Astrocyte of the hippocampus (primary cell): ENCODE measurements at regions not wholly inside any gene's neighbourhood (a gene's known extent, or its start where the extent isn't known, plus 50 kb on each side); places are given as distances from the start of the nearest gene placed in this dataset.

ENCODE experiments used
- DNase-seq: peaks from one replicate; pipeline ENCODE4 v3.0.0; 2011; ENCODE audit warnings: low read depth, low spot score

DNA sequence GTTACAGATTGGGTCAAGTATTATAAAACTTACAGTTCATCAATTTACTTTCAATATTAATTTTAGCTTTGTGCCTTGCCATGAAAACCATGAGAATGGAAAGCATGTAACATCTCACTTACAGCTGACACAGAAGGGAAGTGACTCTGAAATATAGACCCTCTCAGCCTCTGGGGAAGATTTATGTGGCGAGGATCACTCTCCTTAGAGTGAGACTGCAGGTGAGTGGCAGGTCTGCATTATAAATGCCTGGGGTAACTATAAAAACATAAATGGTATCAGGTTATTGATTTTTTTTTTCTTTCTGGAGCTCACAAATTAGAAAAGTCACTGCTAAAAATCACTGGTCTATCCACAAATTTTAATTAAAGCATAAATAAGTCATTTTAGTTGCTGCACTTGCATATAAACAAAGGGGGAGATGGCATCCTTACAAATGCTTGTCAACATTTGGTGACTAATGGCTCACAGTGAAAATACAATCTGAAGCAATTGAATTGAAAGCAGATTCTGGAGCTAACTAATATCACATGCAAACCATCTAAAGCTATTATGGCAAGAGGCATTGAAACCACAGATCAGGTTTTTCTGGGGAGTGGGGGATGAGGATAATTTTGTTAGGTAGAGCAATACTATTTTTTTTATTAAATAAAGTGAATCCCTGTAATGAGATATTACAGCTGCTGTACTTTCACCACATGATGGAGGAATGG is 200.9 kb downstream of the TM2D1 start:
- no peak for DNase-seq

DNA sequence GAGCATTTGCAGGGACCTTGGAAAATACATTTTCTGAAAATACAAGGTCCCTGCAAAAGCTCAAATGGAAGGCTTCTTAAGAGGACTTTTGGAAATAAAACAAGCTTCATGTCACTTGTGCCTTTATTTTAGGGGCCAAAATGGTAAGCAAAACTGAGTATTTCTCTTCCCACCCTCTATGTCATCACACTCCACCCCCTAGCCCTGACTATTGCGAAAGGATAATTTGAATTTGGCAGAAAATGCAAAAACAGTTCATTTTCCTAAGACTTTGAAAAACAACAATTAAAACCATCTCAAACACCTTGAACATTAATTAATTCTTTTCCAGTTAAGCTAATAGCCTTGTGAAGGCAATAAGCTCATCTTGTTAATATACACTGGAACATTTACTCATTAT is 201.7 kb downstream of the TM2D1 start:
- DNase-seq: no peak

DNA sequence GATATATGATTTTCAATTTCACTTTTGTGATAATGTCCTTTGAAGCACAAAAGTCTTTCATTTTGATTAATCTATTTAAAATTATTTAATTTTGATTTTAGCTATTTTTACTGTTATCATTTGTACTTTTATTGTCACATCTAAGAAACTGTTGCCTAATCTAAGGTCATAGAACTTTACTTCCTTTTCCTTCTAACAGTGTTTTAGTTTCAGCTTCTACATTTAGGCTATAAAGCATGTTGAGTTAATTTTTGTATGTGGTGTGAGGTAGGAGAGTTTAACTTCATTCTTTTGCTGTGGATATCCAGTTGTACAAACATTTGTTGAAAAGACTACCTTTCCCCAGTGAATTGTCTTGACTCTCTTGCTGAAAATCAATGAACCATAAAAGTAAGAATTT is 204.5 kb downstream of the TM2D1 start:
- DNase-seq: no peak

DNA sequence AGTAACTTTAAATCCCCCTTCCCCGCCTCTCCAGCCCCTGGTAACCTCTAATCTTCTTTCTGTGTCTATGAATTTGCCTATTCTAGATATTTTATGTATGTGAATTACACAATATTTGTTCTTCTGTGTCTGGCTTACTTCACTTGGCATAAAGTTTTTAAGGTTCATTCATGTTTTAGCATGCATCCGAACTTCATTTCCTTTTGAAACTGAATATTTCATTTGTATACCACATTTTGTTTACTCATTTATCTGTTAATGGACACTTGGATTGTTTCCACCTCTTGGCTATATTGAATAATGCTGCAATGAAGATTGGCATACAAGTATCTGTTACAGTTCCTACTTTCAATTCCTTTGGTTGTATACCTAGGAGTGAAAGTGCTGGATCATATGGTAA is 205.3 kb downstream of the TM2D1 start:
- DNase-seq: no peak

DNA sequence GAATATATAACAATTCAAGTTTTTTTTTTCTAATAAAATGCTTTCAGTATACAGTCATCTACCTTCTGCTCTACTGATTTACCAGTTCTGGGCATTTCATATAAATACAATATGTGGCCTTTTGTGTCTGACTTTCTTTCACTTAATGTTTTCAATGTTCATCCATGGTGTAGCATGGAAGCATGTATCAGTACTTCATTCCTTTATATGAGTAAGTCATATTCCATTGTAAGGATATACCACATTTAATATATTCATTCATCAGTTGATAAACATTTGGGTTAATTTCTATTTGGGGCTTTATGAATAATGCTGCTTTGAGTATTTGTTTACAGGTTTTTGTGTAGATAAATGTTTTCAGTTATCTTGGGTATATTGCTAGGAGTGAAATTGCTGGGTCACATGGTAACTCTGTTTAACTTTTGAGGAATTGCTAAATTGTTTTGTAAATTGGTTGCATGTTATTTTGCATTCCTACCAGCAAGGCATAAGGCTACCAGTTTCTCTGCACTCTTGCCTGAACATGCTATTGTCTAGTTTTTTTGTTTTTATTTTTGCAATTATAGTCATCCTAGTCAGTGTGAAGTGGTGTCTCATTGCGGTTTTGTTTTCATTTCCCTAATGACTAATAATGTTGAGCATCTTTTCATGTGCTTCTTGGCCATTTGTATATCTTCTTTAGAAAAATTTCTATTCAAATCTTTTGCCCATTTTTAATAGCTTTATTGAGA is 206.1 kb downstream of the TM2D1 start:
- no peak for DNase-seq

DNA sequence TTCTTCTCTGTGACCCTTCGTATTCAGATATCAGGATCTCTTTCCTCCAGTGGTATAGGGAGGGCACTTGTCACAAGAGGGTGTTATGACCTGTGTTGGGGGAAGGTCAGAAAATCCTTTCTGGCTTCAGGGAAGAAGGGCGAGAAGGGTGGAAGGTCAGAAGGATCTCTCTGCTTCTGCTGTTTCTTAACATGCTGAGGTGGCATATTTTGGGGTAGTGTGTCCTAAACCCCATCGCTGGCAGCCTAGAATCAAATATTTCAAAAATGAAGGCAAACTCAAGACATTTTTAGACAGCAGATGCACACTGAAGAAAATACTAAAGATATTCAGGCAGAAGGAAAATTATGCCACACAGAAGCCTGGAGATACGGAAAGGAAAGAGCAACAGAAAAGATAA is 207.6 kb downstream of the TM2D1 start:
- DNase-seq: no peak

DNA sequence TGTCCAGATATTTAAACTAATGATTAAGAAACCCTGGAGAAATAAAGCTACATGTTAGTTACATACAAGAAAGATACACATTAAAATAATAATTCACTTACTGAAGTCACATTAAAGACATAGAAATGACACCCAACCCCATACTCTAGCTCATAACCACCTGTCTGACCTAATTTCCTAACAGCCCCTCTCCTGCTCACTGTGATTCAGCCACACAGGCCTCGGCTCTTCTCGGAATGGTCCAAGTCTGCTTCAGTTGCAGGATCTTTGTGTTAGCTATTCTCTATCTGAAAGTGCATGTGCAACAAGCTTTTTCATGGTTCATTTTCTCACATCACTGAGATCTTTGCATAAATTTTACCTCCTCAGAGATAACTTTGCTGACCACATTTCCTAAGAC is 209.8 kb downstream of the TM2D1 start:
- DNase-seq: no peak
